Lower lobe of right lung (tissue), 2 donors: ENCODE measurements at regions not wholly inside any gene's neighbourhood (a gene's known extent, or its start where the extent isn't known, plus 50 kb on each side); places are given as distances from the start of the nearest gene placed in this dataset.
"Not testable (repeated sequence)": the region's sequence is repeated elsewhere in the genome, so short reads cannot be mapped to it uniquely, and the experiment has no call there.

Source experiments
- ATAC-seq, 2 donors: fragments of 200-7000 bp; cut with Tn5 transposase; one replicate each; pipeline ENCODE4 v1.9.1; 2020 to 2022; ENCODE audit warnings: mild to moderate bottlenecking in 2 of 2, moderate library complexity in 2 of 2
- DNase-seq: peaks from one replicate; pipeline ENCODE4 v3.0.0-alpha.2; 2020
- H3K27ac ChIP-seq: fragments of 200-600 bp; one replicate; pipeline ENCODE4 v1.8.0; 2022
- H3K27me3 ChIP-seq: fragments of 200-600 bp; one replicate; pipeline ENCODE4 v1.8.0; 2022; ENCODE audit warnings: low read depth
- H3K36me3 ChIP-seq: fragments of 200-600 bp; one replicate; pipeline ENCODE4 v1.8.0; 2022; ENCODE audit warnings: mild to moderate bottlenecking
- H3K4me1 ChIP-seq: fragments of 200-600 bp; one replicate; pipeline ENCODE4 v1.8.0; 2022
- H3K4me3 ChIP-seq: fragments of 200-600 bp; one replicate; pipeline ENCODE4 v1.8.0; 2022; ENCODE audit warnings: mild to moderate bottlenecking
- H3K9me3 ChIP-seq: fragments of 200-600 bp; one replicate; pipeline ENCODE4 v1.8.0; 2022
- intact Hi-C: fragments of 100-400 bp; cut with DNase I; formaldehyde crosslinking; loops from one replicate; pipeline ENCODE4 v1.11.0; 2022
- TF ChIP-seq, protein P1 (sequence below): fragments of 200-600 bp; IDR thresholded peaks from one replicate; pipeline ENCODE4 v1.8.0; 2022; ENCODE audit warnings: antibody characterized with exemption, mild to moderate bottlenecking
- donor health status: DM: no; HTN: yes; CAD: no; lungs with severe emphysema.

DNA sequence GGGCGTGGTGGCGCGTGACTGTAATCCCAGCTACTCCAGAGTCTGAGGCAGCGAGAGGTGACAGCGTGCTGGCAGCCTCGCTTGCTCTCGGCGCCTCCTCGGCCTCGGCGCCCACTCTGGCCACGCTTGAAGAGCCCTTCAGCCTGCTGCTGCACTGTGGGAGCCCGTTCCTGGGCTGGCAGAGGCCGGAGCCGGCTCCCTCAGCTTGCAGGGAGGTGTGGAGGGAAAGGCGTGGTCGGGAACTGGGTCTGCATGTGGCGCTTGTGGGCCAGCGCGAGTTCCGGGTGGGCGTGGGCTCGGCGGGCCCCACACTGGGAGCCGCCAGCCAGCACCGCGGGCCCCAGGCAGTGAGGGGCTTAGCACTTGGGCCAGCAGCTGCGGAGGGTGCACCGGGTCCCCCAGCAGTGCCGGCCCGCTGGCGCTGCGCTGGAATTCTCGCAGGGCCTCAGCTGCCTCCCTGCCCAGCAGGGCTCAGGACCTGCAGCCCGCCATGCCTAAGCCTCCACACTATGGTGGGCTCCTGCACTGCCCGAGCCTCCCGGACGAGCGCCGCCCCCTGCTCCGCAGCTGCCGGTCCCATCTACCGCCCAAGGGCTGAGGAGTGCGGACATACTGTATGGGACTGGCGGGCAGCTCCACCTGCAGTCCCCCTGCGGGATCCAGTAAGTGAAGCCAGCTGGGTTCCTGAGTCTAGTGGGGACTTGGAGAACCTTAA lies 1093.3 kb upstream of the CDH8 start:
- DNase-seq (no peak), ATAC-seq (peak; percentile 21 to 43)
- TF ChIP-seq, protein P1, sequence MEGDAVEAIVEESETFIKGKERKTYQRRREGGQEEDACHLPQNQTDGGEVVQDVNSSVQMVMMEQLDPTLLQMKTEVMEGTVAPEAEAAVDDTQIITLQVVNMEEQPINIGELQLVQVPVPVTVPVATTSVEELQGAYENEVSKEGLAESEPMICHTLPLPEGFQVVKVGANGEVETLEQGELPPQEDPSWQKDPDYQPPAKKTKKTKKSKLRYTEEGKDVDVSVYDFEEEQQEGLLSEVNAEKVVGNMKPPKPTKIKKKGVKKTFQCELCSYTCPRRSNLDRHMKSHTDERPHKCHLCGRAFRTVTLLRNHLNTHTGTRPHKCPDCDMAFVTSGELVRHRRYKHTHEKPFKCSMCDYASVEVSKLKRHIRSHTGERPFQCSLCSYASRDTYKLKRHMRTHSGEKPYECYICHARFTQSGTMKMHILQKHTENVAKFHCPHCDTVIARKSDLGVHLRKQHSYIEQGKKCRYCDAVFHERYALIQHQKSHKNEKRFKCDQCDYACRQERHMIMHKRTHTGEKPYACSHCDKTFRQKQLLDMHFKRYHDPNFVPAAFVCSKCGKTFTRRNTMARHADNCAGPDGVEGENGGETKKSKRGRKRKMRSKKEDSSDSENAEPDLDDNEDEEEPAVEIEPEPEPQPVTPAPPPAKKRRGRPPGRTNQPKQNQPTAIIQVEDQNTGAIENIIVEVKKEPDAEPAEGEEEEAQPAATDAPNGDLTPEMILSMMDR: no peak
- Histone ChIP-seq H3K4me3 (no peak overlapping the region), H3K27me3 (no peaks in the 10 kb centered on the region), H3K27ac (no peak overlapping the region), H3K36me3 (no peaks in the 10 kb centered on the region), H3K9me3 (no peaks in the 10 kb centered on the region), H3K4me1 (no peaks in the 10 kb centered on the region)
- intact Hi-C loops: no loop called here

DNA sequence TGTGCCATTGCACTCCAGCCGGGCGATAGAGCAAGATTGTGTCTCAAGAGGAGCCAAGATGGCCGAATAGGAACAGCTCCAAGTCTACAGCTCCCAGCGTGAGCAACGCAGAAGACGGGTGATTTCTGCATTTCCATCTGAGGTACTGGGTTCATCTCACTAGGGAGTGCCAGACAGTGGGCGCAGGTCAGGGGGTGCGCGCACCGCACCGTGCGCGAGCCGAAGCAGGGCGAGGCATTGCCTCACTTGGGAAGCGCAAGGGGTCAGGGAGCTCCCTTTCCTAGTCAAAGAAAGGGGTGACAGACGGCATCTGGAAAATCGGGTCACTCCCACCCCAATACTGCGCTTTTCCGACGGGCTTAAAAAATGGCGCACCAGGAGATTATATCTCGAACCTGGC lies 1083.7 kb upstream of the CDH8 start:
- H3K9me3 ChIP-seq, ATAC-seq, intact Hi-C loops: not testable (repeated sequence)

DNA sequence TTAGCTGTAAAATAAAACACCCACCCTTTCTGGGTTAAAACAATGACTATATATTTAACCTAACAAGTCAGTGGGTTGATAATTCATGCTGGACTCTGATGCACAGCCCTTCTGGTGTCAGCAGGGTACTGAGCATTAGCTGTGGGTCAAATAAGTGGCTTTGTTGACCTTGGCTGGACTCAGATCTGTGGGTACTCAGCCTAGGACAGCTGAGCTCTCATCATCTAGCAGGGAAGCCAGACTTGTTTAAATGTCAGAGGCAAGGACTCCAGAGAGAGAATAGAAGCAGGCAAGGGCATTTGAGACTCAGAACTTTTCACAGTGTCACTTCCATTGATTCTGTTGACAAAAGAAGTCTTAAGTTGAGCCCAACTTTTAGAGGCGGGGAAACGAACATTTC lies 1063.8 kb upstream of the CDH8 start:
- DNase-seq (no peak), ATAC-seq (no peak)
- H3K27ac ChIP-seq: no peak overlapping the region
- H3K27me3 ChIP-seq: no peaks in the 10 kb centered on the region
- intact Hi-C loops: no loop called here
- no peak overlapping the region for H3K4me3 ChIP-seq
- no peaks in the 10 kb centered on the region for H3K4me1 ChIP-seq
- TF ChIP-seq, protein P1: no peak
- H3K36me3 ChIP-seq: no peaks in the 10 kb centered on the region
- no peaks in the 10 kb centered on the region for H3K9me3 ChIP-seq

More for the DNA sequence above, 1083.7 kb upstream of the CDH8 start:
- H3K27ac ChIP-seq, H3K4me3 ChIP-seq, H3K36me3 ChIP-seq, H3K27me3 ChIP-seq, H3K4me1 ChIP-seq, DNase-seq: not testable (repeated sequence)

DNA sequence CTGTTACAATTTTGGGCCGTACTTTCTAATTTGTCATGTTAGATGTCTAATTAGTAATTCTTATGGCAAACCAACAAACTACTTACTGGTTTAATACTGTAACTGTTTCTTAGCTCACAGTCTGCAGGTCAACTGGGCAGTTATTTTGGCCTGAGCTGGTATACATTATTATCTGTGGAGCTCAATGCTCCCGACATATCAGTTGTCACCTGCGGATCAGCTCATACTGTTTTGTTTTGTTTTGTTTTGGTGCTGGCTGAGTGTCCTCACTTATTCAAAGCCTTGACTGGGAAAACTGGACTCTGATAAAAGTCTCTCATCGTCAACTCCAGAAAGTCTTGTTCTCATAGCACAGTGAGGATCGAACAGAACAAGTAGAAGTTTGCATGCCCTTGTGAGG lies 1060.6 kb upstream of the CDH8 start:
- ATAC-seq (no peak), DNase-seq (no peak)
- intact Hi-C loops: no loop called here
- Histone ChIP-seq H3K9me3 (no peaks in the 10 kb centered on the region), H3K36me3 (no peaks in the 10 kb centered on the region), H3K27me3 (no peaks in the 10 kb centered on the region), H3K4me3 (no peak overlapping the region), H3K4me1 (no peaks in the 10 kb centered on the region), H3K27ac (no peak overlapping the region)
- TF ChIP-seq, protein P1: no peak

DNA sequence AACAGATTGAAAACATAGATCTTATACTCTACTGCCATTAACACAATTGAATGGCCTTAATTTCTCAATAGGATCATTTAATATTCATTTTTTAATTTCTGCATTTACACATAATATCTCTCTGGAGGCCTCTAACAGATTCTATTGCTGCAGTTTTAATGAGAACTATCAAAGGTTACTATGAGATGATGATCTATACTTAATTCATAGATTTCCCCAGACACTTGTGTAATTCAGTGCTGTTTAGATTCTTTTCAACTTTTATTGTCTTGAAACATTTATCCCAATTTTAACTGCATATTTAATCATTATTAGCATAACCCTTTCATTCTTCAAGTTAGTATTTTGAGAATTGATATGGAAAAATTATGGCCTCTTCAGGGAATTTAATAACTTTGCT lies 1056.5 kb upstream of the CDH8 start:
- TF ChIP-seq, protein P1: no peak

DNA sequence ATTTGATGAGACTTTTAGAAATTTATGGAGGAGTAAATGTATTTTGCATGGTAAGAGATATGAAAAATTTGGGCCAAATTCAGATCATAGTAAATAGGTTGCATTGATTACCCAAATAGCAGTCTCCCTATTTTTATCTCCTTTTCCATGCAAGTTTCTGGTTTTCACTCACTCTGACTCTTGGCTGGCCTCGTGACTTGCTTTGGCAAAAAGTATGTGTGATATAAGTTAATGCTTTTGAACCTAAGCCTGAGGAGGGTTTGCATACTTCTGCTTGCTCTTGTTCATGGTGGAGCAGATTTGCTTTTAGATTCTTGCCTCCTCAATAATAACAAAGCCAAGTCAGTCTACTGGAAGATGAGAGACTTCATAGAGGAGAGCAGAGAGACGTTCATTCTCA lies 1045.9 kb upstream of the CDH8 start:
- Histone ChIP-seq H3K36me3 (no peaks in the 10 kb centered on the region), H3K4me3 (no peak overlapping the region), H3K9me3 (no peaks in the 10 kb centered on the region), H3K27ac (no peak overlapping the region), H3K27me3 (no peaks in the 10 kb centered on the region), H3K4me1 (no peaks in the 10 kb centered on the region)
- TF ChIP-seq, protein P1: no peak
- DNase-seq: no peak
- intact Hi-C loops: no loop called here
- ATAC-seq: no peak

More for the DNA sequence above, 1056.5 kb upstream of the CDH8 start:
- no peaks in the 10 kb centered on the region for H3K9me3 ChIP-seq
- H3K27me3 ChIP-seq: no peaks in the 10 kb centered on the region
- no peak overlapping the region for H3K27ac ChIP-seq
- no peak for ATAC-seq
- intact Hi-C loops: no loop called here
- DNase-seq: no peak
- H3K36me3 ChIP-seq: no peaks in the 10 kb centered on the region
- H3K4me1 ChIP-seq: no peaks in the 10 kb centered on the region
- no peak overlapping the region for H3K4me3 ChIP-seq
